Esophagus muscularis mucosa (tissue), 4 donors: ENCODE measurements at regions not wholly inside any gene's neighbourhood (a gene's known extent, or its start where the extent isn't known, plus 50 kb on each side); places are given as distances from the start of the nearest gene placed in this dataset.

Source experiments
- DNase-seq: peaks from one replicate; pipeline ENCODE4 v3.0.0-alpha.2; 2017; ENCODE audit errors: extremely low spot score
- H3K27ac ChIP-seq, 4 donors: fragments of 200-600 bp; sonication (generic); replicated peaks in 1 of 4; 1 replicate in 3 of 4; 2 replicates in 1 of 4; pipeline ENCODE4 v1.5.1; 2016 to 2019; ENCODE audit warnings: mild to moderate bottlenecking in 1 of 4
- H3K27me3 ChIP-seq, 4 donors: fragments of 200-600 bp; sonication (generic); one replicate each; pipeline versions ENCODE4 v1.5.1 to v1.6.0; 2016 to 2019
- H3K36me3 ChIP-seq, 4 donors: fragments of 200-600 bp; sonication (generic); one replicate each; pipeline ENCODE4 v1.5.1; 2016 to 2019
- H3K4me1 ChIP-seq, 4 donors: fragments of 200-600 bp; sonication (generic); one replicate each; pipeline ENCODE4 v1.5.1; 2016 to 2019
- H3K4me3 ChIP-seq, 4 donors: fragments of 200-600 bp; sonication (generic); 1 replicate in 2 of 4; 2 replicates in 2 of 4; pipeline ENCODE4 v1.5.1; 2016 to 2019; ENCODE audit warnings: mild to moderate bottlenecking in 4 of 4, moderate library complexity in 1 of 4
- H3K9me3 ChIP-seq, 4 donors: fragments of 200-600 bp; sonication (generic); 1 replicate in 3 of 4; 2 replicates in 1 of 4; pipeline ENCODE4 v1.5.1; 2016 to 2019
- CTCF ChIP-seq, 3 experiments: fragments of 200-600 bp in 2 of 3; fragments of 450-650 bp in 1 of 3; sonication (generic) in 2 of 3; IDR thresholded peaks; one replicate each; pipeline ENCODE4 v1.5.1; 2017 to 2019; ENCODE audit warnings: antibody characterized with exemption in 3 of 3, mild to moderate bottlenecking in 2 of 3, moderate library complexity in 1 of 3
- EP300 ChIP-seq: sonication (generic); formaldehyde crosslinking; IDR thresholded peaks from one replicate; pipeline ENCODE4 v1.6.1; 2017; ENCODE audit warnings: antibody characterized with exemption
- POLR2A ChIP-seq: fragments of 450-650 bp; IDR thresholded peaks from one replicate; pipeline ENCODE4 v1.6.1; 2017; ENCODE audit warnings: antibody characterized with exemption, moderate library complexity, mild to moderate bottlenecking, low read depth
- POLR2AphosphoS5 ChIP-seq, 2 donors: sonication (generic); formaldehyde crosslinking; IDR thresholded peaks; one replicate each; pipeline ENCODE4 v1.6.1; 2017; ENCODE audit warnings: antibody characterized with exemption in 2 of 2
- WGBS: methylation state at CpG from one replicate; pipeline ENCODE4 v1.1.5; 2018; 5-methylcytosine and 5-hydroxymethylcytosine counted together
- intact Hi-C: fragments of 100-400 bp; cut with DNase I; formaldehyde crosslinking; loops from one replicate; pipeline ENCODE4 v1.15.1; 2023

GRCh38 chr10:1814556-1814955 is 77.2 kb upstream of the ADARB2 start:
- Histone ChIP-seq H3K27me3 (no peaks in the 10 kb centered on the region), H3K36me3 (no peaks in the 10 kb centered on the region), H3K4me3 (no peak overlapping the region), H3K27ac (no peak overlapping the region), H3K4me1 (no peaks in the 10 kb centered on the region), H3K9me3 (peaks cover 0 to 12% (median 5%) of the 10 kb centered on the region in 4 donors)
- intact Hi-C loops: no loop called here
- WGBS: 82% methylated on average over 1 of the region's 1 CpG
- DNase-seq: no peak
- TF ChIP-seq POLR2A: no peak
- no peak for TF ChIP-seq POLR2AphosphoS5 (IDR thresholded peaks at IDR 0.05)
- no peak for TF ChIP-seq EP300

GRCh38 chr10:1809139-1809741 is 71.9 kb upstream of the ADARB2 start:
- intact Hi-C loops: no loop called here

GRCh38 chr10:1807924-1808323 is 70.6 kb upstream of the ADARB2 start:
- H3K27me3 ChIP-seq: peaks cover 0 to 4% (median 0%) of the 10 kb centered on the region in 4 donors
- intact Hi-C loops: no loop called here
- TF ChIP-seq POLR2AphosphoS5 (IDR thresholded peaks at IDR 0.05) (no peak), CTCF (IDR thresholded peaks at IDR 0.05) (no peak), EP300 (no peak), POLR2A (no peak)
- 89% methylated on average over 25 of the region's 25 CpGs for WGBS
- H3K4me3 ChIP-seq: no peak overlapping the region
- no peaks in the 10 kb centered on the region for H3K9me3 ChIP-seq
- DNase-seq: no peak
- H3K4me1 ChIP-seq: no peaks in the 10 kb centered on the region
- no peaks in the 10 kb centered on the region for H3K36me3 ChIP-seq
- no peak overlapping the region for H3K27ac ChIP-seq

More at GRCh38 chr10:1809139-1809741, 71.9 kb upstream of the ADARB2 start:
- Histone ChIP-seq H3K4me3 (no peak overlapping the region), H3K27me3 (peaks cover 0 to 4% (median 0%) of the 10 kb centered on the region in 4 donors), H3K4me1 (no peaks in the 10 kb centered on the region), H3K36me3 (no peaks in the 10 kb centered on the region), H3K27ac (no peak overlapping the region), H3K9me3 (no peaks in the 10 kb centered on the region)
- no peak for DNase-seq
- 89% methylated on average over 27 of the region's 27 CpGs for WGBS
- no peak for TF ChIP-seq CTCF (IDR thresholded peaks at IDR 0.05)
- TF ChIP-seq POLR2AphosphoS5 (IDR thresholded peaks at IDR 0.05): no peak
- TF ChIP-seq POLR2A: no peak
- no peak for TF ChIP-seq EP300

GRCh38 chr10:1807196-1807595 is 69.9 kb upstream of the ADARB2 start:
- 93% methylated on average over 6 of the region's 9 CpGs for WGBS
- intact Hi-C loops: no loop called here
- DNase-seq: no peak
- peaks cover 0 to 4% (median 0%) of the 10 kb centered on the region in 4 donors for H3K27me3 ChIP-seq
- H3K36me3 ChIP-seq: no peaks in the 10 kb centered on the region
- H3K4me3 ChIP-seq: no peak overlapping the region
- no peaks in the 10 kb centered on the region for H3K9me3 ChIP-seq
- no peaks in the 10 kb centered on the region for H3K4me1 ChIP-seq
- H3K27ac ChIP-seq: no peak overlapping the region
- TF ChIP-seq POLR2A: no peak

GRCh38 chr10:1802413-1802812 is 65.1 kb upstream of the ADARB2 start:
- intact Hi-C loops: no loop called here
- WGBS: 93% methylated on average over 2 of the region's 2 CpGs
- H3K36me3 ChIP-seq: no peaks in the 10 kb centered on the region

More at GRCh38 chr10:1802413-1802812, 65.1 kb upstream of the ADARB2 start:
- Histone ChIP-seq H3K27ac (no peak overlapping the region), H3K27me3 (peaks cover 0 to 4% (median 0%) of the 10 kb centered on the region in 4 donors), H3K4me3 (no peak overlapping the region), H3K4me1 (no peaks in the 10 kb centered on the region), H3K9me3 (peaks cover 0 to 10% (median 4%) of the 10 kb centered on the region in 4 donors)
- TF ChIP-seq POLR2A (no peak), EP300 (no peak), CTCF (IDR thresholded peaks at IDR 0.05) (no peak), POLR2AphosphoS5 (IDR thresholded peaks at IDR 0.05) (no peak)
- no peak for DNase-seq
